GM12865 (cell line): ENCODE measurements at regions not wholly inside any gene's neighbourhood (a gene's known extent, or its start where the extent isn't known, plus 50 kb on each side); places are given as distances from the start of the nearest gene placed in this dataset.
A peak's percentile ranks its signal among the peaks of the same experiment; 100 is the strongest.
"Not testable (repeated sequence)": the region's sequence is repeated elsewhere in the genome, so short reads cannot be mapped to it uniquely, and the experiment has no call there.

Experiments
- DNase-seq: peaks from one replicate; pipeline ENCODE4 v3.0.0; 2010; ENCODE audit warnings: low read depth
- H3K4me3 ChIP-seq: 2 replicates; pipeline ENCODE4 v1.5.1; 2011; ENCODE audit warnings: mild to moderate bottlenecking, low read depth, low read length, control low read depth
- TF ChIP-seq, protein P1 (sequence below): IDR thresholded peaks from 2 replicates; pipeline ENCODE4 v1.5.1; 2011; ENCODE audit warnings: low read length, control low read depth, low read depth, inconsistent platforms; ENCODE audit not compliant: insufficient read depth; ENCODE audit errors: missing control alignments

DNA sequence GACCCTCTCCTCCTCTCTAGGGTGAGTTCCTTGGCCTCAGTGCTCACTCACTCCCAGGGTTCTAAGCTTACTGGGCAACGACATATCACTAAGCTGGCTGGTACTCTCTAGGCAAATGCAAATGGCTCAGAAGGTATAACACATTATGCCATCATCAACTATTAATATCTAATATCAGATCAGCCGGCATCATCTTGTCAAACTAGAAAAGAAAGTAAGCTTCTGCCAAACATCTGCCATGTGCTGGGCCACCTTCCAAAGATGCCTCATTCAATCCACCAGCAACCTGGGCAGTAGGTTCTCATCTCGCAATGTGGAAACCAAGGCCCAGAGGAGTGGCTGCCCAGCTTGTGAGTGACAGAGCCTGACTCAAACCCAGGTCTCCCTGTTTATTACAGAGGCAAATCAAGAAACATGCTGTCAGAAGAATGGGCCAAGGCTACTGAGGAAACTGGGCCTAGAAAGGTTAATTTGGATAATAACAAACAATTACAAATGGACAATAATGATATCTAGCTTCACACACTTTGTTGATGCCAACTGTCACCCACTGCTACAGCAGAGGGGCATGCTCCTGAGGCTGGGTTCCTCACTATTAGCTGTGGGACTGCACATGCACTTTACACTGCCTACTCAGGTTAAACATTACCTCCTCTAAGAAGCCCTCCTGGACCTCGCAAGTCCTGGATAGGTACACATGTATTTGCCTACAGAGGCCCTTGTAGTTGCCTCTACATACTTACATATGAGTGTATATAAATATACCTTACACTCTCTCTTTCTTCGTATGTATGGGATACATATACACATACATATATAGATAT lies 183.3 kb upstream of the JUN start:
- TF ChIP-seq, protein P1, sequence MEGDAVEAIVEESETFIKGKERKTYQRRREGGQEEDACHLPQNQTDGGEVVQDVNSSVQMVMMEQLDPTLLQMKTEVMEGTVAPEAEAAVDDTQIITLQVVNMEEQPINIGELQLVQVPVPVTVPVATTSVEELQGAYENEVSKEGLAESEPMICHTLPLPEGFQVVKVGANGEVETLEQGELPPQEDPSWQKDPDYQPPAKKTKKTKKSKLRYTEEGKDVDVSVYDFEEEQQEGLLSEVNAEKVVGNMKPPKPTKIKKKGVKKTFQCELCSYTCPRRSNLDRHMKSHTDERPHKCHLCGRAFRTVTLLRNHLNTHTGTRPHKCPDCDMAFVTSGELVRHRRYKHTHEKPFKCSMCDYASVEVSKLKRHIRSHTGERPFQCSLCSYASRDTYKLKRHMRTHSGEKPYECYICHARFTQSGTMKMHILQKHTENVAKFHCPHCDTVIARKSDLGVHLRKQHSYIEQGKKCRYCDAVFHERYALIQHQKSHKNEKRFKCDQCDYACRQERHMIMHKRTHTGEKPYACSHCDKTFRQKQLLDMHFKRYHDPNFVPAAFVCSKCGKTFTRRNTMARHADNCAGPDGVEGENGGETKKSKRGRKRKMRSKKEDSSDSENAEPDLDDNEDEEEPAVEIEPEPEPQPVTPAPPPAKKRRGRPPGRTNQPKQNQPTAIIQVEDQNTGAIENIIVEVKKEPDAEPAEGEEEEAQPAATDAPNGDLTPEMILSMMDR = no peak
- no peak overlapping the region for H3K4me3 ChIP-seq
- no peak for DNase-seq

DNA sequence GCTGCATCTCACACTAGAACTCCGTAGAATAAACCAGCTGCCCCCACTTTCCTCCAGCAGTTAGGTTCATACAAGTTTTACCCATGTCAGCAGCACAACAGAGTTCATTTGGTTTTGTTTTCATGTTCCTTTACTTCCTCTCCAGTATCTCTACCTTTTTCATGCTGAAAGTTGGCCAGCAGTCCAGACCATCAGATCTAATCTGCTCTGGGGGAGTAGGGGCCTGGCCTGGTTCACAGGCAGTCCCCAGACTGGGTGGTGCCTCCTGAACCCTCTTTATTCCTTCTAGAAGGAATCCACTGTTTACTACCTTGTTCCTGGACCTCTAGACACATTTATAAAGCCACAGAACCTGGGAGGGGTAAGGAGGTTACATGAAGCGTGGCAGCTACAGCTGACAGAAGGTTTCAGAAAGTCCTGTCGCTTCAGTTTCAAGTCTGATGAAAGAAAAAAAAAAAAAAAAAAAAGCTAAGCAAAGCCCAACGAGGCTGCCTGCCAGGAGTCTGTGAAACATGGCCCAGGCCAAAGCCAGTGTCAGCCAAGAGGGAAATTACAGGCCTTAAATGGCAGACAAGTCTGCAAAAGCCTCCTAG lies 184.6 kb upstream of the JUN start:
- H3K4me3 ChIP-seq = peak overlapping the region; percentile 38
- DNase-seq = peak; percentile 95
- TF ChIP-seq, protein P1 = no peak

DNA sequence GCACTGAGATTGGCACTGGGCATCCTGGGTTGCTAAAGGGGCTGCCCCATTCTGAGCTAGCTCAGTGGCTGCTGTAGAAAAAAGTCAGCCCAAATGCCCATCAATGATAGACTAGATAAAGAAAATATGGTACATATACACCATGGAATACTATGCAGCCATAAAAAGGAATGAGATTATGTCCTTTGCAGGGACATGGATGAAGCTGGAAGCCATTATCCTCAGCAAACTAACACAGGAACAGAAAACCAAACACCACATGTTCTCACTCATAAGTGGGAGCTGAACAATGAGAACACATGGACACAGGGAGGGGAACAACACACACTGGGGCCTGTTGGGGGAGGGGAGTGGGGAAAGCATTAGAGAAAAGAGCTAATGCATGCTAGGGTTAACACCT lies 185.3 kb upstream of the JUN start:
- DNase-seq = peak; percentile 20
- not testable (repeated sequence) for H3K4me3 ChIP-seq

DNA sequence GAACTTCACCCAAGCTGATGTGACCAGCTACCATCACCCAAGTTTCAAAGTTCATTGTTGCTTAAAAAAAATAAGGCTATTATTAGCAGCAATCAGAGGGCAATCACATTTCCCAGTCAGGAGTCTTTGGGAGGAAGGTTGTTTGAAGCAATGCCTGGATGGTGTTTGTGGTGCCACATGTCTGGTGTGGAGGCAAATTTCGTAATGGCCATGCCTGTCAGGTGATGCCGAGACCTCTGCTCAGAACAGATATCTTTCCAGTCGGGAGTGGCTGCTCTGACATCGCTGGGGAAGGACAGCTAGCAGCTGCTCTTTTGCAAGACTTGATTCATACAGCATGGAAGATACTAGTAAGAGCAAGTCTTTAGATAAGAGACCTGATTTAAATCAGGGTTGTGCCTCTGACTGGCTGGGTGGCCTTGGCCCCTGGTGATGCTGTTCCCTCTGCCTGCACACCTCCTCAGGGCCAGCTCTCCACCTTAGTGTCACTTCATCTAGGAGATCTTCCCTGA lies 187.8 kb upstream of the JUN start:
- H3K4me3 ChIP-seq = no peak overlapping the region
- DNase-seq = no peak
- TF ChIP-seq, protein P1 = no peak

DNA sequence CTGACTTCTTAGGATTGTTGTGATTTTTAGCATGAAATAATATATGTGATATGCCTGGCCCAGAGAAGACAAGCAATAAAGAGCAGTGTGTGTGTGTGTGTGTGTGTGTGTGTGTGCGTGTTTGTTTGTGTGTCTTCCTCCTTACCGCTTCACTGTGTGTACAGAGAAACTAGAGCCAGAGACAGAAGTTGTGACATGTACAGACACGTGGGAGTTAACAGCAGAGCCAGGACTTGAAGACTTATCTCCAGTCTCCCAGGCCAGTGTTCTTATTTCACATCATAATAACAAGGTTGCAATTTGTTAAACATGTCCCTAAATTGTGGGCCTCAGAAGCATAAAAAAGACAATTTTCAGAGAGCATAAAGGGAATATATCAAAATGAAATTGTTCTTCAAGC lies 192.0 kb upstream of the JUN start:
- no peak for DNase-seq
- H3K4me3 ChIP-seq = no peak overlapping the region
- TF ChIP-seq, protein P1 = no peak

DNA sequence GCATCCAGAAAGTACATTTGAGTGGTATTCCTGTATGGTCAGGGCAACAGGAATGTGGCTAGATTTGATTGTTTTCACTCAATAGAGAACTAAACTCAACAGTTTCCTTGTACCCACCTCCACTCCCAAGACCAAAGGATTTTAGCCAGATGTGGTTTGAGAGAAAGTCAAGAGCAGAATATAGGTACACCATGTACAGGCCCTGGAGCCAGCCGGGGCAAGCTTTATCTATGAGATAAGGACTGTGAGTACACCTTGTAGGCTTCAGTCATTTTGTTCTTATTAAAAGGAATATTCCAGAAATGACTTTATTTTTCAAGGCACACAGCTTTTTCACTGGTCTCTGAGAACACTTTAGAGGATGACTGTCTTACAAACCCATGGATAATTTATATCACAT lies 192.4 kb upstream of the JUN start:
- TF ChIP-seq, protein P1 = no peak
- H3K4me3 ChIP-seq = no peak overlapping the region
- DNase-seq = no peak

DNA sequence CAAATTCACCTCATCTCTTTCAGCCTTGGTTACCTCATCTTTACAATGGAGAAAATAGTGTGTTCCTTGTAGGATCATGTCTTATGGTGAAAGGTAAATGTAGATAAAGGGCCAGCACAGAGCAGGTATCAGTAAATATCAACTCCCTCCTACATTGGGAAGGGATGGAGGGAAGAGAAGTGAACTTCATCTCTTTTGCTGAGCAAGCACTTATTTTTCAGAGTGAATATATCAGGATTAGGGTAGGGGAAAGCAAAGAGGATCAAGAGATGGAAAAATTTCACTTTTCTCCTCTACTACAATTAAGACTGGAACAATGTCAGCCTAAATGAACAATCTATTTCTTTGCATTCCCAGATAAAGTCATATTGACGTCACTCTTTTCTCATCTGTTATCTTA lies 193.8 kb upstream of the JUN start:
- no peak overlapping the region for H3K4me3 ChIP-seq
- DNase-seq = no peak
- TF ChIP-seq, protein P1 = no peak
